HuH-7.5 (cell line): ENCODE measurements at regions not wholly inside any gene's neighbourhood (a gene's known extent, or its start where the extent isn't known, plus 50 kb on each side); places are given as distances from the start of the nearest gene placed in this dataset.

Source experiments
- DNase-seq: peaks from one replicate; pipeline ENCODE4 v3.0.0; 2011; ENCODE audit warnings: low spot score

DNA sequence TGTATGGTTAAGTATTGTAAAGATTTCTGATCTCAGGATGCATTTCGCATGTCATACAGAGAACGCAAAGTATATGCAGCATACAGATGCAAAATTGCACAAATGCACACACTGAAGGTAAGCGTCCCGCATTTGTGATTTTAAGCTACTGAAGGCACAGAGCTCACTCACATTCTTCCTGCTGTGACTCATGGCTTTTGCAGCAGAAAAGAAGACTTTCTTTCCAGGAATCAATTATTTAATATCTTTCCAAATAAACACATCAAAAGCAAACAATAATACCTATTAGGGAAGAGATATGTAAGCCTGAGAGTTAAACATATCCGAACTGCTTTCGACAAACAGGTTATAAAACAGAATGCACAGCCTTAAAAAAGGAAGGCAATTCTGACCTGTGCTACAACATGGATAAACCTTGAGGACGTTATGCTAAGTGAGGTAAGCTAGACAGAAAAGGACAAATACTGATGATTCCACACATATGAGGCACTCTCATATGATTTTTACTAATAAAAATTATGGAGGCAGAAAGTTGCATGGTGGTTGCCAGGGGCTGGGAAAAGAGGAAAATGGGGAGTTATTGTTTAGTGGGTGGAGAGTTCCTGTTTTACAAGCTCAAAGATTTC, 109.0 kb downstream of the TFAP2A start:
- no peak for DNase-seq

- no peak for DNase-seq
Measured at GRCh38 chr6:10303608-10304506, 111.0 kb downstream of the TFAP2A start.

DNA sequence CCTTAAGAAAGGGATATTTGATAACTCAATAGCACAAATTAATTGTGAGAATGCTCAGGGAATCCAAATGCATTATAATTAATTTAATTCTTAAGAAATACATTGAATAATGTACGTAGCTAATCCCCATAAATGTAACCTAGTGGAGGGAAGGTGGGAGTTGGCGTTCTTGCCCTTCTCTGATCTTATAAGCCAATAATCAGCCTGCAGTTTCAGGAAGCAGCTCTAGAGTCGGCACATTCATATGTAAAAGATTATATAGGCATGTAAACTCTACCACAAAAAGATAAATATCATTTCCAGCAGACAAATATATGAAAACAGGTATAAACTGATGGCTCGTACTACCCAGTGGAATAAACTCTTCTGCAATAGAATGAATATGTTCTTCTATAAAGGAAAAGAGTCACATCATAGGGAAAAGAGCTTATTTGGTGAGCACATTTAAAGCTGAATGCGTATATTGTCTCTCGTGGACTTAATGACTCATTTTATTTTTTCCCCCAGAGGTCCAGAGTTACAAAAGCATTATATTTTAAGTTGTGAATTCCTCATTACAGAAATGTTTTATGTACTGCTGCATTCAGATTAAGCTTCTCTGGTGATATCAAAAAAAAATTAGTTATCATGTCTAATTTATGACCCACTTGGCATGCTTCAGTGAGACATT, 112.2 kb downstream of the TFAP2A start:
- DNase-seq = no peak

GRCh38 chr6:10300071-10300470, 114.8 kb downstream of the TFAP2A start:
- DNase-seq = no peak

- DNase-seq = no peak
Measured at GRCh38 chr6:10297832-10298231, 117.0 kb downstream of the TFAP2A start.

DNA sequence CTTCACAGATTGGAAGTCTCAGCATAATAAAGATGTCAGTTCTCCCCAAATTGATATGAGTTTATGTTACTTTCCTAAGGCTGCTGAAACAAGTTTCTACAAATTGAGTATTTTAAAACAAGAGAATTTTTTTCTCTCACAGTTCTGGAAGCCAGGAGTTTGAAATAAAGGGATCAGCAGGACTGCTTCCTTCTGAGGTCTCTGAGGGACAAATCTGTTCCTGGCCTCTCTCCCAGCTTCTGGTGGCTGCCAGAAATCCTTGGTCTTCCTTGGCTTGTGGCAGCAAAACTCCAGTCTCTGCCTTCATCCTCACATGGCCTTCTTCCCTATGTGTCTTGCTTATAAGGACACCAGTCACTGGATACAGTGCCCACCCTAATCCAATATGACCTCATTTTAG, 136.1 kb downstream of the TFAP2A start:
- DNase-seq = no peak

GRCh38 chr6:10276660-10277287, 138.1 kb downstream of the TFAP2A start:
- DNase-seq = no peak

DNA sequence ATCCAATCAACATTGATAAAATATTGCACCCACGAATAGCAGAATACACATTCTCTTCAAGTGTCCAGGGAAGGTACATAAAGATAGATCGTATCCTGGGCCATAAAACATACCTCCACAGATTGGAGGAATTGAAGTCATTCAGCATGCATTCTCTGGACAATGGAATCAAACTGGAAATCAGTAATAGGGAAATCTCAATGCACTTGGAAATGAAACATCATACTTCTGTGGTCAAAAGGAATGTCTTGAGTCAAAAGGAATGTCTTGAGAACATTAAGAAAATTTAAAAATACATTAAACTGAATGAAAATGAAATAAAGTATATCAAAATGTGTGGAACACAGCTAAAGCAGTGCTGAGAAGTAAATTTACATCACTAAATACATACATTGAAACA, 138.8 kb downstream of the TFAP2A start:
- no peak for DNase-seq

DNA sequence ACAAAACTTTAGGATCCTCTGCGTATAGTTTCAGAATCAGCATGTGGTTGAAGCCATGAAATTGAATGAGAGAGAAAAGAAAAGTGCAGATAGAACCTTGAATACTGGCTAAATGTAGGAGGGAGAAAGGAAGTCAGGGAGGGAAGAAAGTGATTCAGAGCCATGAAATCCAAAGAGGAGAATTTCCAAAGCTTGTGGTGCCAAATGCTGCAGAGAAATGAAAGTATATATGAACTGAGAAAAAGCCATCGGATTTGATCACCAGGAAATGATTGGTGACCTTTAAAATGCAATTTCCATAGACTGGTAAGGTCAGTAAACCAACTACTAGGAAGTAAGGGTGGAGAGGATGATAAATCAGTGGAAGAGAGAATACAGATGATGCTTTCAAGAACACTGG, 142.3 kb downstream of the TFAP2A start:
- no peak for DNase-seq

GRCh38 chr6:10271982-10272381, 142.9 kb downstream of the TFAP2A start:
- no peak for DNase-seq

- no peak for DNase-seq
Measured at GRCh38 chr6:10269814-10270472, 144.9 kb downstream of the TFAP2A start.

DNA sequence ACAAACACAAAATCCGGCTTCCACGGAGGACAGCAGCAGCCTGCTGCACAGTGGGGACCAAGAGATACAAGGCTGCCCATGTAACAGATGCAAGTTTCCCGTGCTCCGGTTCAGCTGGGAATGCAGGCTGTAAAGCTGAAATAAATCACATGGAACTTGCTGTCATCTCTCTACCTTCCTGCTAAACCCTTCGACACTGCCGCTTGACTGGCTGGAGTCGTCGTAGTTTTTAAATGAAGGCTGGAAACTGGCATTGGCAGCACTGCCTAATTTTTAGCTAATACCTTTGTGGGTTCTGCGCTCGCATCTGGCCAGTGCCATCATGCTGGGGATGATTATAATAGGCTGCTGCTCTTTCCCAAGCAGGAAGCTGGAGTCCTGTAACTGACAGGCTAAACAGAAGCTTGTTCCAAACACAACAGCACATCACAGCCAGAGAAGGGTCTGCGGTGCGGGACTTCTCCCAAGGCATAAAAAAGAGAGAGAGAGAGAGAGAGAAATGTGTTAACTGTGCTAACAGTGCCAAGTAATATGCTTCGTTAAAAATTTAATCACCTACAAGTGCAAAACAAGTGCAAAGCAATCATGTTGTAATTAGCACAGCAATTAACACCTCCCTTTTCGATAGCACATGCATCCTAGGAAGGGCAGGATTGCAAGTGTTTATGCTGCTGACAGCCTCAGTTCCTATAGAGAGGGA, 146.1 kb downstream of the TFAP2A start:
- DNase-seq = no peak

GRCh38 chr6:10268111-10268510, 146.8 kb downstream of the TFAP2A start:
- DNase-seq = no peak

- no peak for DNase-seq
Measured at GRCh38 chr6:10266462-10266861, 148.4 kb downstream of the TFAP2A start.

DNA sequence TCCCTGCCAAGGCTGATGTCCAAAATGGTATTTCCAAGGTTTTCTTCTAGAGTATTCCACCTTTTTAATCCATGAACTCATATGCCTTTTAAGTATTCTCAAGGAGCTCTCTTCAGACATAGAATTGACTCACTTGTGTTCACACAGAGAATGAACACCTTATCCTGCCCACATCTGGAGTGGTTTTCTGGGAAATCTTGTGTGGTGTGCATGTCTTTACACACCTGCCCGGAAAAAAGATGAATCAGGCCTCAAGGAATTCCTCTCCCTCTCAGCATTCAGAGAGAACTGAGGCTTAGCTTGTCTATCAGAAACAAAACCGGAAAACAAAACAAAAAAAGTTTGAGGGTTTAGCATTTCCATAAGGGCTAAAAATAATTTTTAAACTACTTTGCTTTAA, 148.8 kb downstream of the TFAP2A start:
- DNase-seq = no peak

GRCh38 chr6:10262505-10262904, 152.4 kb downstream of the TFAP2A start:
- DNase-seq = no peak

- DNase-seq = no peak
Measured at GRCh38 chr6:10259671-10260070, 155.2 kb downstream of the TFAP2A start.

GRCh38 chr6:10258341-10258740, 156.5 kb downstream of the TFAP2A start:
- no peak for DNase-seq

DNA sequence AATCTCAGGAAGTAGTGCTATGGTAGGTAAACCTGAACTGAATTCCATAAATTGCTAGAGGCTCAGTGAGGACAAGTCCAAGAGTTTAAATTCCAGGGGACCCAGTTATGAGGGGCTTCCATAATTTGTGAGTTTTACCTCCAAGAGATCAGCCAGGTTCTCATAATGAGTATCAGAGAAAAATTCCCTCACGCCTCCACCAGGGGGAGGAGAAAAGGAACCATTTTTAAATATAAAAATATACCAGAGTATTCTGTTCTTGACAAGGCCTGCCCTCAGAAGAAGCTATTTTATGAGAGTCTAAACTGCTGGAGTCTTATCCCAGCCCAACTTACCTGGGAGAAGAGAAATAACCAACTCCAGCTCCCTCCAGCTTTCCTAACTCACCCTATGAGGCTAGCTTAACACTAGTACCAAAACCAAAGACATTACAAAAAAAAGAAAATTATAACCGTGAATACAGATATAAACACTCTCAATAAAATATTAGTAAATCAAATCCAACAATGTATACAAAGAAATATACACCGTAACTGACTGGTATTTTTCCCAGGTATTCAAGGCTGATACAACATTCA, 158.7 kb downstream of the TFAP2A start:
- DNase-seq = no peak

- DNase-seq = no peak
Measured at GRCh38 chr6:10250655-10251220, 164.1 kb downstream of the TFAP2A start.

DNA sequence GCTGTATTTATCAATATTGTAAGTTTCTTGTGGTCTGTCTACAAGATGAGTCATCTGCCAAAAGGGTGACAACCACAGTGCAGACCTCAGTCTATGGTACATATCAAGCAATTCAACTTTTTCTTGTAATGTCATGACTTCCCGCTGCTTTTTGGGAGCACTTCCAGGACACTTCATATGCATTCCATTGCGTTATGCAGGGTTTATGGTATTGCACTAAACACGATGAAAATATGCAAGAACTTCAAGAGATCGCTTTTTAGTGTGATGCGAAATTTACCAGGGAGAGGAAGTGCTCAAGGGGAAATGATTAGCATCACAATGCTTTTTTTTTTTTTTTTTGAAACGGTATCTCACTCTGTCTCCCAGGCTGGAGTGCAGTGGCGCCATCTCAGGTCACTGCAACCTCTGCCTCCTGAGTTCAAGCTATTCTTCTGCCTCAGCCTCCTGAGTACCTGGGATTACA, 166.5 kb downstream of the TFAP2A start:
- no peak for DNase-seq
